Keratinocyte (primary cell): ENCODE measurements at regions not wholly inside any gene's neighbourhood (a gene's known extent, or its start where the extent isn't known, plus 50 kb on each side); places are given as distances from the start of the nearest gene placed in this dataset.

ENCODE experiments used
- DNase-seq: peaks from one replicate; pipeline ENCODE4 v3.0.0-alpha.2; 2011; ENCODE audit warnings: low read depth, missing footprints, low spot score
- FAIRE-seq: peaks from 2 replicates; lab custom pipeline; 2011; peaks lifted over from hg19 to GRCh38; lab: Jason Lieb, UNC
- H2AFZ ChIP-seq: 2 replicates; pipeline ENCODE4 v1.6.0; 2012; ENCODE audit warnings: low read length, control low read depth, inconsistent platforms; ENCODE audit not compliant: control insufficient read depth
- H3K27ac ChIP-seq: 2 replicates; pipeline ENCODE4 v1.5.1; 2011; ENCODE audit warnings: low read length; ENCODE audit not compliant: control insufficient read depth, insufficient read depth
- H3K27me3 ChIP-seq: 3 replicates; pipeline ENCODE4 v1.6.0; 2011; ENCODE audit warnings: low read length; ENCODE audit not compliant: control insufficient read depth, insufficient read depth; ENCODE audit errors: extremely low read depth
- H3K36me3 ChIP-seq, 2 experiments: 2 replicates in 1 of 2; 3 replicates in 1 of 2; pipeline ENCODE4 v1.5.1; 2011; ENCODE audit warnings: low read length in 2 of 2, mild to moderate bottlenecking in 1 of 2; ENCODE audit not compliant: control insufficient read depth in 2 of 2, insufficient read depth in 2 of 2; ENCODE audit errors: extremely low read depth in 1 of 2
- H3K4me1 ChIP-seq: 3 replicates; pipeline ENCODE4 v1.5.1; 2011; ENCODE audit warnings: low read length; ENCODE audit not compliant: control insufficient read depth, insufficient read depth; ENCODE audit errors: extremely low read depth
- H3K4me2 ChIP-seq: 3 replicates; pipeline ENCODE4 v1.6.0; 2011; ENCODE audit warnings: low read depth, low read length; ENCODE audit not compliant: control insufficient read depth, insufficient read depth; ENCODE audit errors: extremely low read depth
- H3K4me3 ChIP-seq, 3 experiments: fragments of 200-600 bp in 1 of 3; sonication (generic) in 1 of 3; 2 replicates in 2 of 3; 3 replicates in 1 of 3; pipeline ENCODE4 v1.5.1; 2011 to 2016; ENCODE audit warnings: low read length in 3 of 3, mild to moderate bottlenecking in 3 of 3, control low read depth in 2 of 3, inconsistent platforms in 1 of 3, low read depth in 1 of 3, mixed read lengths in 1 of 3, mixed run types in 1 of 3, moderate library complexity in 1 of 3; ENCODE audit not compliant: control insufficient read depth in 2 of 3, insufficient read depth in 2 of 3; ENCODE audit errors: extremely low read depth in 1 of 3
- H3K79me2 ChIP-seq: 2 replicates; pipeline ENCODE4 v1.6.0; 2012; ENCODE audit warnings: low read length; ENCODE audit not compliant: control insufficient read depth, insufficient read depth
- H3K9ac ChIP-seq: 3 replicates; pipeline ENCODE4 v1.6.0; 2011; ENCODE audit warnings: low read length; ENCODE audit not compliant: control insufficient read depth, insufficient read depth; ENCODE audit errors: extremely low read depth
- H3K9me1 ChIP-seq: 3 replicates; pipeline ENCODE4 v1.6.0; 2011; ENCODE audit warnings: low read length; ENCODE audit not compliant: control insufficient read depth, insufficient read depth; ENCODE audit errors: extremely low read depth
- H3K9me3 ChIP-seq: 2 replicates; pipeline ENCODE4 v1.5.1; 2012; ENCODE audit warnings: low read depth, low read length; ENCODE audit not compliant: control insufficient read depth
- H4K20me1 ChIP-seq: 3 replicates; pipeline ENCODE4 v1.6.0; 2011; ENCODE audit warnings: low read length; ENCODE audit not compliant: control insufficient read depth, insufficient read depth; ENCODE audit errors: extremely low read depth
- CTCF ChIP-seq, 3 experiments: IDR thresholded peaks in 1 of 3; conservative IDR thresholded peaks in 1 of 3; optimal IDR thresholded peaks in 1 of 3; 2 replicates in 2 of 3; 3 replicates in 1 of 3; pipeline versions ENCODE3 to v1.5.1; 2011; ENCODE audit warnings: low read length in 3 of 3, mild to moderate bottlenecking in 3 of 3, moderate library complexity in 2 of 3, control low read depth in 1 of 3, inconsistent platforms in 1 of 3; ENCODE audit not compliant: insufficient read depth in 2 of 3; ENCODE audit errors: extremely low read depth in 1 of 3
- EZH2 ChIP-seq: IDR thresholded peaks from one replicate; pipeline ENCODE4 v1.6.1; 2012; ENCODE audit warnings: inconsistent platforms, mild to moderate bottlenecking, low read length, moderate library complexity
- dilution Hi-C: fragments of 300-500 bp; cut with MboI; formaldehyde crosslinking; loops from one replicate; pipeline ENCODE4 v1.7.0; 2020; ENCODE audit warnings: low sequenced_read_pairs; ENCODE audit not compliant: extremely low pct_ligation_motif_present

DNA sequence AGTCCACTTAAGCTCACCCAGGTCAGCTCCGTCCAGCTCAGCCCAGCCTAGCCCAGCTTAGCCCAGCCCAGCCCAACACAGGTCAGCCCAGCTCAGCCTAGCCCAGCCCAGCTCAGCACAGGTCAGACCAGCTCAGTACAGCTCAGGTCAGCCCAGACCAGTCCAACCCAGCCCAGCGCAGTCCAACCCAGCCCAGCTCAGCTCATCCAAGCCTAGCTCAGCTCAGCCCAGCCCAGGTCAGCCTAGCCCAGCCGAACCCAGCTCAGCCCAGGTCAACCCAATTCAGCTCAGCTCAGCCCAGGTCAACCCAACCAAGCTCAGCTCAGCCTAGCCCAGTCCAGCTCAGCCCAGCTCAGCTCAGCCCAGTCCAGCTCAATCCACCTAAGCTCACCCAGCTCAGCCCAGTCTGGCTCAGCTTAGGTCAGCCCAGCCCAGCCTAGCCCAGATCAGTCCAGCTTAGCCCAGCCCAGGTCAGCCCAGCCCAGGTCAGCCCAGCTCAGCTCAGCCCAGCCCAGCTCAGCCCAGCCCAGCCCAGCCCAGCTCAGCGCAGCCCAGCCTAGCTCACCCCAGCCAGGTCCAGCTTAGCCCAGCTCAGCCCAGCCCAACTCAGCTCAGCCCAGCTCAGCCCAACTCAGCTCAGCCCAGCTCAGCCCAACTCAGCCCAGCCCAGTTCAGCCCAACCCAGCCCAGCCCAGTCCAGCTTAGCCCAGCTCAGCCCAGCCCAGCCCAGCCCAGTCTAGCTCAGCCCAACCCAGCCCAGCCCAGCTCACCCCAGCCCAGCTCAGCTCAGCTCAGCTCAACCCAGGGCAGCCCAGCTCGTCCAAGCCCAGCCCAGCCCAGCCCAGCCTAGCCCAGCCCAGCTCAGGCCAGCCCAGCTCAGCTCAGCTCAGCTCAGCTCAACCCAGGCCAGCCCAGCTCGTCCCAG is 184.0 kb downstream of the TMEM121 start:
- H3K9me1 ChIP-seq: no peaks in the 10 kb centered on the region
- H3K9ac ChIP-seq: no peak overlapping the region
- no peaks in the 10 kb centered on the region for H3K27me3 ChIP-seq
- no peak overlapping the region for H3K4me2 ChIP-seq
- dilution Hi-C loops: no loop called here
- FAIRE-seq: no peak
- no peaks in the 10 kb centered on the region for H4K20me1 ChIP-seq
- H3K27ac ChIP-seq: no peak overlapping the region
- H2AFZ ChIP-seq: no peak overlapping the region
- no peaks in the 10 kb centered on the region for H3K4me1 ChIP-seq
- no peak overlapping the region for H3K4me3 ChIP-seq
- peaks cover 10% of the 10 kb centered on the region for H3K9me3 ChIP-seq
- DNase-seq: no peak
- TF ChIP-seq EZH2: no peak
- no peak for TF ChIP-seq CTCF (optimal IDR thresholded peaks at IDR 0.05 in 1 of 3, IDR thresholded peaks at IDR 0.05 in 1 of 3, conservative IDR thresholded peaks at IDR 0.05 in 1 of 3; ENCODE audit: extremely low read depth in 1 of 3, insufficient read depth in 2 of 3, low read length in 3 of 3)
- H3K79me2 ChIP-seq: no peaks in the 10 kb centered on the region
- H3K36me3 ChIP-seq: no peaks in the 10 kb centered on the region

GRCh38 chr14:105711044-105711620 is 184.7 kb downstream of the TMEM121 start:
- peaks cover 10% of the 10 kb centered on the region for H3K9me3 ChIP-seq
- dilution Hi-C loops: no loop called here
- no peak for FAIRE-seq

More at GRCh38 chr14:105711044-105711620, 184.7 kb downstream of the TMEM121 start:
- H3K4me2 ChIP-seq: no peak overlapping the region
- H3K36me3 ChIP-seq: no peaks in the 10 kb centered on the region
- no peaks in the 10 kb centered on the region for H3K4me1 ChIP-seq
- H2AFZ ChIP-seq: no peak overlapping the region
- no peak overlapping the region for H3K4me3 ChIP-seq
- H3K27me3 ChIP-seq: no peaks in the 10 kb centered on the region
- DNase-seq: no peak
- no peak overlapping the region for H3K27ac ChIP-seq
- no peaks in the 10 kb centered on the region for H4K20me1 ChIP-seq
- H3K9me1 ChIP-seq: no peaks in the 10 kb centered on the region
- no peaks in the 10 kb centered on the region for H3K79me2 ChIP-seq
- TF ChIP-seq CTCF (optimal IDR thresholded peaks at IDR 0.05 in 1 of 3, IDR thresholded peaks at IDR 0.05 in 1 of 3, conservative IDR thresholded peaks at IDR 0.05 in 1 of 3; ENCODE audit: extremely low read depth in 1 of 3, insufficient read depth in 2 of 3, low read length in 3 of 3) (no peak), EZH2 (no peak)
- H3K9ac ChIP-seq: no peak overlapping the region
